ENCODE measurements at regions not wholly inside any gene's neighbourhood (a gene's known extent, or its start where the extent isn't known, plus 50 kb on each side); places are given as distances from the start of the nearest gene placed in this dataset.

- TF ChIP-seq CTCF (IDR thresholded peaks at IDR 0.05): no peak
- no peak for TF ChIP-seq POLR2AphosphoS5 (IDR thresholded peaks at IDR 0.05)
- no peak for TF ChIP-seq EP300 (IDR thresholded peaks at IDR 0.05)
- TF ChIP-seq POLR2A (IDR thresholded peaks at IDR 0.05): no peak
These were observed 358.1 kb downstream of the LRRIQ3 start for GRCh38 chr1:73839922-73840321.
